ENCODE measurements at regions not wholly inside any gene's neighbourhood (a gene's known extent, or its start where the extent isn't known, plus 50 kb on each side); places are given as distances from the start of the nearest gene placed in this dataset.

- peaks cover 3% of the 10 kb centered on the region for H3K36me3 Mint-ChIP-seq
- no peak overlapping the region for H3K4me3 Mint-ChIP-seq
- H3K27me3 Mint-ChIP-seq = no peaks in the 10 kb centered on the region
- Histone ChIP-seq H3K36me3 (ENCODE audit: control insufficient read depth in 2 of 2, extremely low read depth in 1 of 2, insufficient read depth in 1 of 2, low read length in 1 of 2) (no peaks in the 10 kb centered on the region), H3K4me1 (ENCODE audit: control insufficient read depth in 1 of 2, extremely low read depth in 1 of 2, insufficient read depth in 2 of 2, low read length in 2 of 2) (no peaks in the 10 kb centered on the region), H3K27ac (ENCODE audit: low read length) (no peak overlapping the region), H3K27me3 (replicated peaks in 1 of 2; ENCODE audit: control insufficient read depth in 2 of 2, extremely low read depth in 1 of 2, insufficient read depth in 2 of 2, low read length in 1 of 2) (no peaks in the 10 kb centered on the region), H3K4me3 (ENCODE audit: control insufficient read depth in 1 of 2, extremely low read depth in 1 of 2, low read length in 1 of 2) (no peak overlapping the region), H3K9me3 (no peaks in the 10 kb centered on the region)
- CTCF ChIA-PET = no interaction called here
- H3K9me3 Mint-ChIP-seq = no peaks in the 10 kb centered on the region
- ATAC-seq (replicated peaks in 1 of 4) = no peak
- POLR2A ChIA-PET = no interaction called here
- WGBS (ENCODE audit: insufficient coverage) = 96% methylated on average over 2 of the region's 2 CpGs
- DNase-seq = no peak
- peaks cover 3 to 7% (median 6%) of the 10 kb centered on the region in 3 donors for H3K4me1 Mint-ChIP-seq
- no peak overlapping the region for H3K27ac Mint-ChIP-seq
These were observed 142.9 kb upstream of the BACH2 start for GRCh38 chr6:90439586-90439985.

GRCh38 chr6:90436403-90436802, 139.8 kb upstream of the BACH2 start:
- WGBS (ENCODE audit: insufficient coverage) = no CpG with 5 or more reads among the region's 1 CpG
- Histone ChIP-seq H3K4me3 (ENCODE audit: control insufficient read depth in 1 of 2, extremely low read depth in 1 of 2, low read length in 1 of 2) (no peak overlapping the region), H3K27me3 (replicated peaks in 1 of 2; ENCODE audit: control insufficient read depth in 2 of 2, extremely low read depth in 1 of 2, insufficient read depth in 2 of 2, low read length in 1 of 2) (no peaks in the 10 kb centered on the region), H3K9me3 (peaks cover 3% of the 10 kb centered on the region), H3K27ac (ENCODE audit: low read length) (no peak overlapping the region), H3K4me1 (ENCODE audit: control insufficient read depth in 1 of 2, extremely low read depth in 1 of 2, insufficient read depth in 2 of 2, low read length in 2 of 2) (no peaks in the 10 kb centered on the region), H3K36me3 (ENCODE audit: control insufficient read depth in 2 of 2, extremely low read depth in 1 of 2, insufficient read depth in 1 of 2, low read length in 1 of 2) (no peaks in the 10 kb centered on the region)
- CTCF ChIA-PET = no interaction called here
- no peak overlapping the region for H3K4me3 Mint-ChIP-seq
- no peaks in the 10 kb centered on the region for H3K27me3 Mint-ChIP-seq
- POLR2A ChIA-PET = interaction anchor here in 1 of 2 donors (0.6 kb wide), 1 partner anchor 234 kb away, joined by 3 read pairs; no protein-coding TSS in a partner anchor
- peaks cover 3% of the 10 kb centered on the region for H3K36me3 Mint-ChIP-seq
- peaks cover 0 to 13% (median 8%) of the 10 kb centered on the region in 3 donors for H3K9me3 Mint-ChIP-seq
- DNase-seq (no peak), ATAC-seq (replicated peaks in 1 of 4) (no peak)
- H3K27ac Mint-ChIP-seq = no peak overlapping the region
- no peaks in the 10 kb centered on the region for H3K4me1 Mint-ChIP-seq

GRCh38 chr6:90435207-90435899, 138.7 kb upstream of the BACH2 start:
- H3K27ac ChIP-seq (ENCODE audit: low read length) = no peak overlapping the region
- no peaks in the 10 kb centered on the region for H3K4me1 ChIP-seq (ENCODE audit: control insufficient read depth in 1 of 2, extremely low read depth in 1 of 2, insufficient read depth in 2 of 2, low read length in 2 of 2)
- no peak for DNase-seq
- no peak for ATAC-seq (replicated peaks in 1 of 4)
- H3K4me3 Mint-ChIP-seq = no peak overlapping the region
- peaks cover 4% of the 10 kb centered on the region for H3K36me3 Mint-ChIP-seq
- peaks cover 3% of the 10 kb centered on the region for H3K9me3 ChIP-seq
- H3K27ac Mint-ChIP-seq = no peak overlapping the region
- no peaks in the 10 kb centered on the region for H3K36me3 ChIP-seq (ENCODE audit: control insufficient read depth in 2 of 2, extremely low read depth in 1 of 2, insufficient read depth in 1 of 2, low read length in 1 of 2)
- POLR2A ChIA-PET = no interaction called here
- CTCF ChIA-PET = no interaction called here
- no peaks in the 10 kb centered on the region for H3K27me3 ChIP-seq (replicated peaks in 1 of 2; ENCODE audit: control insufficient read depth in 2 of 2, extremely low read depth in 1 of 2, insufficient read depth in 2 of 2, low read length in 1 of 2)
- H3K4me1 Mint-ChIP-seq = no peaks in the 10 kb centered on the region
- peaks cover 2 to 16% (median 10%) of the 10 kb centered on the region in 3 donors for H3K9me3 Mint-ChIP-seq
- H3K4me3 ChIP-seq (ENCODE audit: control insufficient read depth in 1 of 2, extremely low read depth in 1 of 2, low read length in 1 of 2) = no peak overlapping the region
- H3K27me3 Mint-ChIP-seq = no peaks in the 10 kb centered on the region
- WGBS (ENCODE audit: insufficient coverage) = no CpG with 5 or more reads among the region's 3 CpGs

GRCh38 chr6:90434094-90434493, 137.5 kb upstream of the BACH2 start:
- POLR2A ChIA-PET = no interaction called here

GRCh38 chr6:90432937-90433336, 136.3 kb upstream of the BACH2 start:
- H3K27me3 ChIP-seq (replicated peaks in 1 of 2; ENCODE audit: control insufficient read depth in 2 of 2, extremely low read depth in 1 of 2, insufficient read depth in 2 of 2, low read length in 1 of 2) = no peaks in the 10 kb centered on the region
- DNase-seq = no peak
- no peaks in the 10 kb centered on the region for H3K36me3 ChIP-seq (ENCODE audit: control insufficient read depth in 2 of 2, extremely low read depth in 1 of 2, insufficient read depth in 1 of 2, low read length in 1 of 2)
- Mint-ChIP-seq H3K36me3 (peaks cover 11% of the 10 kb centered on the region), H3K9me3 (peaks cover 4 to 29% (median 19%) of the 10 kb centered on the region in 3 donors), H3K4me1 (no peaks in the 10 kb centered on the region), H3K27ac (no peak overlapping the region), H3K4me3 (no peak overlapping the region), H3K27me3 (no peaks in the 10 kb centered on the region)
- ChIA-PET POLR2A (interaction anchor here in 1 of 2 donors (0.6 kb wide), 1 partner anchor 47 kb away, joined by 3 read pairs; no protein-coding TSS in a partner anchor), CTCF (interaction anchor here in 1 of 2 donors (0.6 kb wide), 1 partner anchor 1049 kb away, joined by 5 read pairs; no protein-coding TSS in a partner anchor)
- no peak for ATAC-seq (replicated peaks in 1 of 4)
- no peak overlapping the region for H3K4me3 ChIP-seq (ENCODE audit: control insufficient read depth in 1 of 2, extremely low read depth in 1 of 2, low read length in 1 of 2)
- no peak overlapping the region for H3K27ac ChIP-seq (ENCODE audit: low read length)
- no peaks in the 10 kb centered on the region for H3K4me1 ChIP-seq (ENCODE audit: control insufficient read depth in 1 of 2, extremely low read depth in 1 of 2, insufficient read depth in 2 of 2, low read length in 2 of 2)
- H3K9me3 ChIP-seq = peaks cover 3% of the 10 kb centered on the region

More at GRCh38 chr6:90434094-90434493, 137.5 kb upstream of the BACH2 start:
- Mint-ChIP-seq H3K9me3 (peaks cover 4 to 26% (median 18%) of the 10 kb centered on the region in 3 donors), H3K27me3 (no peaks in the 10 kb centered on the region), H3K4me3 (no peak overlapping the region), H3K4me1 (no peaks in the 10 kb centered on the region), H3K36me3 (peaks cover 11% of the 10 kb centered on the region), H3K27ac (no peak overlapping the region)
- Histone ChIP-seq H3K4me1 (ENCODE audit: control insufficient read depth in 1 of 2, extremely low read depth in 1 of 2, insufficient read depth in 2 of 2, low read length in 2 of 2) (no peaks in the 10 kb centered on the region), H3K27me3 (replicated peaks in 1 of 2; ENCODE audit: control insufficient read depth in 2 of 2, extremely low read depth in 1 of 2, insufficient read depth in 2 of 2, low read length in 1 of 2) (no peaks in the 10 kb centered on the region), H3K9me3 (peaks cover 3% of the 10 kb centered on the region), H3K4me3 (ENCODE audit: control insufficient read depth in 1 of 2, extremely low read depth in 1 of 2, low read length in 1 of 2) (no peak overlapping the region), H3K27ac (ENCODE audit: low read length) (no peak overlapping the region), H3K36me3 (ENCODE audit: control insufficient read depth in 2 of 2, extremely low read depth in 1 of 2, insufficient read depth in 1 of 2, low read length in 1 of 2) (no peaks in the 10 kb centered on the region)
- CTCF ChIA-PET = no interaction called here
- no peak for ATAC-seq (replicated peaks in 1 of 4)
- 100% methylated on average over 1 of the region's 1 CpG for WGBS (ENCODE audit: insufficient coverage)
- no peak for DNase-seq

- Mint-ChIP-seq H3K9me3 (peaks cover 4 to 29% (median 19%) of the 10 kb centered on the region in 3 donors), H3K36me3 (peaks cover 11% of the 10 kb centered on the region), H3K4me3 (no peak overlapping the region), H3K27ac (no peak overlapping the region), H3K27me3 (no peaks in the 10 kb centered on the region), H3K4me1 (no peaks in the 10 kb centered on the region)
- no peak overlapping the region for H3K27ac ChIP-seq (ENCODE audit: low read length)
- no peaks in the 10 kb centered on the region for H3K4me1 ChIP-seq (ENCODE audit: control insufficient read depth in 1 of 2, extremely low read depth in 1 of 2, insufficient read depth in 2 of 2, low read length in 2 of 2)
- H3K27me3 ChIP-seq (replicated peaks in 1 of 2; ENCODE audit: control insufficient read depth in 2 of 2, extremely low read depth in 1 of 2, insufficient read depth in 2 of 2, low read length in 1 of 2) = no peaks in the 10 kb centered on the region
- no peak overlapping the region for H3K4me3 ChIP-seq (ENCODE audit: control insufficient read depth in 1 of 2, extremely low read depth in 1 of 2, low read length in 1 of 2)
- ChIA-PET POLR2A (interaction anchor here (0.5 to 1.0 kb wide), 3 partner anchors 9 to 1077 kb away, joined by 3 to 4 read pairs (median 3); no protein-coding TSS in a partner anchor), CTCF (no interaction called here)
- no peaks in the 10 kb centered on the region for H3K36me3 ChIP-seq (ENCODE audit: control insufficient read depth in 2 of 2, extremely low read depth in 1 of 2, insufficient read depth in 1 of 2, low read length in 1 of 2)
- 100% methylated on average over 2 of the region's 3 CpGs for WGBS (ENCODE audit: insufficient coverage)
- ATAC-seq (replicated peaks in 1 of 4) (no peak), DNase-seq (no peak)
- H3K9me3 ChIP-seq = peaks cover 3% of the 10 kb centered on the region
These were observed 135.6 kb upstream of the BACH2 start for GRCh38 chr6:90432041-90432775.

Measured in T-cell (primary cell).